HL-60/S4 (cell line): ENCODE measurements at regions not wholly inside any gene's neighbourhood (a gene's known extent, or its start where the extent isn't known, plus 50 kb on each side); places are given as distances from the start of the nearest gene placed in this dataset.
"Not testable (repeated sequence)": the region's sequence is repeated elsewhere in the genome, so short reads cannot be mapped to it uniquely, and the experiment has no call there.

ENCODE experiments used
- in situ Hi-C: fragments of 300-500 bp; cut with MboI; formaldehyde crosslinking; loops from 2 replicates; pipeline ENCODE4 v1.14.3; 2022; ENCODE audit warnings: low sequenced_read_pairs

DNA sequence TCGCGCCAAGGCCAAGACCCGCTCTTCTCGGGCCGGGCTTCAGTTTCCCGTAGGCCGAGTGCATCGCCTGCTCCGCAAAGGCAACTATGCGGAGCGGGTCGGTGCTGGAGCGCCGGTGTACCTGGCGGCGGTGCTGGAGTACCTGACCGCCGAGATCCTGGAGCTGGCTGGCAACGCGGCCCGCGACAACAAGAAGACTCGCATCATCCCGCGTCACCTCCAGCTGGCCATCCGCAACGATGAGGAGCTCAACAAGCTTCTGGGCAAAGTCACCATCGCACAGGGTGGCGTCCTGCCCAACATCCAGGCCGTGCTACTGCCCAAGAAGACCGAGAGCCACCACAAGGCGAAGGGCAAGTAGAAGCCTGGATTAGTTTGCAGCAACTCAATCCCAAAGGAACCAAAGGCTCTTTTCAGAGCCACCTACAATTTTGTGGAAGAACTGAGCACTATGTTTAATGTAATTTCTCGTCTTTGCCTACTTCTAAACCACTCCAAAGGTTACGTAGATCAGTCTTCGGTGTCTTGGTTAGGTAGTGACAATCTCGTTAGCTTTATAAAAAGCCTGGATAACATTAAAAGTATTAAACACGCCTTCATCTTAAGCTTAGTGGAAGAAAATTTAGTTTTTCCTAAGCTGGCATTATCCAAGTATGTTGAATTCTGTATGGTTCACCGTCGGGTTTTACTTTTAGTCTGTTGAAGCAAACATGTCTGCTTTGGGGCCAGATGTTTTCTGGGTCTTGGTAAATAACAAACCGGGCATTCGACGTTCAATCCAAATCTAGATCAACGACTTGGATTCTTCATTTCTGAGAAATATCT is 103.7 kb downstream of the OR2B2 start:
- in situ Hi-C loops: loop anchor here (5.0 kb wide), 1 partner anchor 84 kb away; a partner anchor contains a TSS

DNA sequence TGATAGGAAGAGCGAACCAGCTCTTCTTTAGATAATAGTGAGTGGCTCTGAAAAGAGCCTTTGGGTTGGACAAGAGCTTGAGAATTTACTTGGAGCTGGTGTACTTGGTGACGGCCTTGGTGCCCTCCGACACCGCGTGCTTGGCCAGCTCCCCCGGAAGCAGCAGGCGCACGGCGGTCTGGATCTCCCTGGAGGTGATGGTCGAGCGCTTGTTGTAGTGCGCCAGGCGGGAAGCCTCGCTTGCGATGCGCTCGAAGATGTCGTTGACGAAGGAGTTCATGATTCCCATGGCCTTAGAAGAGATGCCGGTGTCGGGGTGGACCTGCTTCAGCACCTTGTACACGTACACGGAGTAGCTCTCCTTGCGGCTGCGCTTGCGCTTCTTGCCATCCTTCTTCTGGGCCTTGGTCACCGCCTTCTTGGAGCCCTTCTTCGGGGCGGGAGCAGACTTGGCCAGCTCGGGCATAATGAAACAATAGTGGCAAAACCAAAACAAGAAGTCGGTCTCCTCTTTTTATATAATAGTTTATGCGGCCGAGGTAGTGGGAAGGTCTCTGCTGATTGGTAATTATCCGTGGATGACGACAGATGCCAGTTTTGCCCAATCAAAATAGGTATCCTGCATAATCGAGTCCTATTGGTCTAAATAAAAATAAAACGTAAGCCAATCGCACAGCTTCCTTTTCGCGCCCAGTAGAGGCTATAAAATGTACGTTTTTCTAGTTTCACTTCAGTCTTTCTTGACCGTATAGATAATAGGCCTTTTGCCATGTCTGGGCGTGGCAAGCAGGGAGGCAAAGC is 104.6 kb downstream of the OR2B2 start:
- in situ Hi-C loops: loop anchor here (5.0 kb wide), 1 partner anchor 85 kb away; a partner anchor contains a TSS

DNA sequence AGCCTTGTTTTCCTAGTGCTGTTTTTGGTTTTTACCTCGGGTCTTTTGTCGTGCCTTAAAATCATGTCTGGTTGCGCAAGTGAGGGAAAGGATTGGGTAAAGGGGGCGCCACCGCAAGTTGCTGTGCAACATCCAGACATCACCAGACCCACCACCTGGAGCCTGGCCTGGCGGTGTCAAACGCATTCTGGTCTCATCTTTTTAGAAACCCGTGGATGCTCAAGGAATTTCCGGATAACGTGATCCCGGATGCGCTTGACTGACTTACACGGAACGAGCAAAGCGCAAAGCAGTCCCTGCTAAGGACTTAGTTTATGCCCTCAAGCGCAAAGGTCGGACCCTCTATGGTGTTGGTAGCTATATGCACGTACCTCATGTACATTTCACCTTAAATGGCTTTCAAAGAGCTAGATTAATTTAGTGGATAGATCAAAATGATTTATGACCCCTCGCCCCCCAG is 105.2 kb downstream of the OR2B2 start:
- in situ Hi-C loops: loop anchor here (5.0 kb wide), 1 partner anchor 85 kb away; a partner anchor contains a TSS

GRCh38 chr6:27805347-27805746 is 106.8 kb downstream of the OR2B2 start:
- in situ Hi-C loops: loop anchor here (5.0 kb wide), 1 partner anchor 87 kb away; a partner anchor contains a TSS

- in situ Hi-C loops: loop anchor here (5.0 kb wide), 1 partner anchor 87 kb away; a partner anchor contains a TSS
Measured at GRCh38 chr6:27804851-27805250, 107.3 kb downstream of the OR2B2 start.

DNA sequence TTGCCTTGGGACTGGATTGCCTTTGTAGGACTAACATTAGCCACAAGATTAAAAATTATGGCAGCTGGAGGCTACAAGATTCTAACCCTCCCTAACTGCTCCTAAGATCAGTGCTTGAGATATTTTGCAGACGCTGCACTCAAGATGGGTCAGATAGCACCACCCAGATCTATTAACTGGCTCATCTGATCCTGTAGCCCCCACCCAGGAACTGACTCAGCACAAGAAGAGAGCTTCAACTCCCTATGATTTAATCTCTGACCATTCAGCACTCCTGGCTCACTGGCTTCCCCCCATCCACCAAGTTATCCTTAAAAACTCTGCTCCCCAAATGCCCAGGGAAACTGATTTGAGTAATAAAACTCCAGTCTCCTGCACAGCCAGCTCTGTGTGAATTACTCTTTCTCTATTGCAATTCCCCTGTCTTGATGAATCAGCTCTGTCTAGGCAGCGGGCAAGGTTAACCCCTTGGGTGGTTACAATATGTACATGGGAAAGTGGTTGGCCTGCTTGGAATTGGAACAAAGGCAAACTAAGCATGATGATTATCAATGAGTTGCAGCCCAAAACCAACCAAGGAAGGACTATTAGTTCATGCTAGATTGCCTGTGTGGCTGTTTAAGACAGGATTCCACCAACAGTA is 111.3 kb downstream of the OR2B2 start:
- in situ Hi-C loops: no loop called here

DNA sequence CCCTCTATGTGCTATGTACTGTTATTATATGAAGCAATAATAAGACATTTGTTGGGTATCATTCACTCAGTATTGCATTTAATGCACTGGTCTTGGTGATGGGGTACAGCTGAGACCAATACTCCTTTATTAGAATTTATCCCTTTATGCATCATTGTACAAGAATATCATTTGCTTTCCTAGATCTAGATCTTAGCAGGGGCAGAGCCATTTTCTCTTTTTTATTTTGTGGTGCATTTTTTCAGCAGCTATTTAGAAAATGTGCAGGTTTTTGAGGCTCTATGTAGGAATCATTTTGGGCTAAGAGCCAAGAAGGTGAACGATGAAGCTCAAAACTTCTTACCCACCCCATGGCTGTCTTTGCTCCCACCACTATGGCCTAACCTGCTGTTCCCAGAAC is 114.2 kb downstream of the OR2B2 start:
- in situ Hi-C loops: no loop called here

- in situ Hi-C loops: not testable (repeated sequence)
Measured at GRCh38 chr6:27796736-27797481, 115.3 kb downstream of the OR2B2 start.

GRCh38 chr6:27795697-27796494 is 116.3 kb downstream of the OR2B2 start:
- in situ Hi-C loops: no loop called here

DNA sequence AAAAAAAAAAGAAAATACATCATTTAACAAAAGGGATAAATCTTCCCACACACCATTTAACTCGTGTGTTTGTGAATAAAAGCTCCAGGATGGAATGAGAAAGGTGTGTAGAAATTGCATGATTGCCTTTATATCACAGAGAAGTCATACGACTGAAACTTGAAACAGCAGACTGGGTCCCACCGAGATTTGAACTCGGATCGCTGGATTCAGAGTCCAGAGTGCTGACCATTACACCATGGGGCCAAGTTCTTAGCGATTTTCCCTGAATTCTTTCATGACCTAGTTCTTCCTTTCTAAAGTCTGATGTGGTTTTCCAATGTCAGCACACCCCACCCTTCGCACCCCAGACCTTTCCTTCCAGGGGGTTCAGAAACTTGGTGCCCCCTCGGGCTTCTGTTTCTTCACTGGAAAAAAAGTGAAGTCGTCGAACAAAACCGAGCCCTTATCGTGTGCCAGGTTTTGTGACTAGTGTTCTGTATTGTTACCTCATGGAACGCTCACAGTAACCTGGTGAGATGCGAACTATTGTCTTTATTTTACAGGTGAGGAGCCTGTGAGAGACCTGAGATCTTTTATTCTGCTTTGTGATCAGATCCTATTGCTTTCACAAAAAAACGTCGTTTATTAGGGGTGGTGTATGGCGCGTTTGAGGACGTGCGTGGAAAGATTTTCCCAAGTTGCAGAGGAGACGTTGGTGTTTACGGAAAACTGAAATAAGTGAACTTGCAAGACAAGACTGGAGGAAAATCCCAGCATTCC is 120.8 kb downstream of the OR2B2 start:
- in situ Hi-C loops: no loop called here

DNA sequence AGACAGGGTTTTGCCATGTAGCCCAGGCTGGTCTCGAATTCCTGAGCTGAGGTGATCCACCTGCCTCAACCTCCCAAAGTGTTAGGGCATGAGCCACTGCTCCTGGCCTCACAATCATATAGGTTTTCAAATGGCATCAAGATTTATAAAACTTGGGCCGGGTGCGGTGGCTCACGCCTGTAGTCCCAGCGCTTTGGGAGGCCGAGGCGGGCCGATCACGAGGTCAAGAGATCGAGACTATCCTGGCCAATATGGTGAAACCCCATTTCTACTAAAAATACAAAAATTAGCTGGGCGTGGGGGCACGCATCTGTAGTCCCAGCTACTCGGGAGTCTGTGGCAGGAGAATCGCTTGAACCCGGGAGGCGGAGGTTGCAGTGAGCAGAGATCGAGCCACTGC is 123.8 kb downstream of the OR2B2 start:
- in situ Hi-C loops: not testable (repeated sequence)

DNA sequence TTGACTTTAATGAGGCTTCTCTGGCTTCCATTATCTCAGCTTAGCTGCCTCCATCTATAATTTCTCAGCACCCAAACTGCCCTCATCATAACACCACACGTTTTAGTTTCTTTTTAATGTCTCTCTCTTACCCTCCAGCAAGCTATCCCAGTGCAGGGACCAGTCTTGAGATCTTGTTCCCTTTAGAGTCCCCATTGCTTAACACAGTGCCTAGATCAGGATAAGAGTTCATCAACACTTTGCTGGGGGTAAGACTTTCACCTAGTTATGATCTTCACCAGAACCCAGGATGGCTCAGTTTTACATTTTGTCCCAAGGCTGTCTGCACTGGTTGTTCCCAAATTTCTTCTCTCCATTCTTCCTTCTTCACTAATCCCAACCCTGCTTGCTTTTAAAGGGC is 126.1 kb downstream of the OR2B2 start:
- in situ Hi-C loops: no loop called here

- in situ Hi-C loops: no loop called here
Measured at GRCh38 chr6:27785294-27785693, 126.9 kb downstream of the OR2B2 start.

GRCh38 chr6:27782748-27783147 is 129.4 kb downstream of the OR2B2 start:
- in situ Hi-C loops: no loop called here

DNA sequence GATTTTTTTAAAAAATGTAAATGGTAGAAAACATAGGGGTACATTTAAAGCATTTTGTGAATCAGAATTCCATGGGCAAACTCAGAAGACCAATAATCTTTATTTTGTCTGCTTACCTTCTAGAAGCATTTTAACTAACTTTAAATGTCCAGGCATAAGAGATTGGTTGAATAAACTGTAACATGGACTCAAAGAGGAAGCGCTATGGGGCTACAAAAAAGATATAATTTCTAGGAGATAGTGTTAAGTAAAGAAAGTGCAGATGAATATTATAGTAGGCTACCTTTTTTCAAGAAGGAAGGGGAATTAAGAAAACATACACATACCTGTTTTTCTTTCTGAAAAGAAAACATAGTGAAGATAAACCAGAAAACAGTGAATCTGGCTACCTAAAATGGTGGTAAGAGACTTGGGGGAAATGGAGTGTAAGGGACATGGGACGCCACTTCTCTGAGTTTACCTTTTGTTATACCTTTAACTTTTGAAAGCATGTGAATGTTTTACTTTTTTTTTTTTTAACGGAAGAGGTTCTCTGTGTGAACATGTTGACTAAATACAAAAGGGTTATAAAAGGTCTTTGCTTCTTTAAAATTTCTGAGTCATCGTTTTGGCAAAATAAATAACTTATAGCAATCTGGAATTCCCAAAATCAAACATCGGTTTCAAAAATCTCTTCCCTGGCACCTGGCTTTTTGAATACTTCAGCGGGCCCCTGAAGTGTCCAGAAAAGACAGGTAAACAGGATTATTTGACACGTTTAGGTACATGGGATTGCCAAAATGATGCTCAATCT is 133.4 kb downstream of the OR2B2 start:
- in situ Hi-C loops: no loop called here

- in situ Hi-C loops: no loop called here
Measured at GRCh38 chr6:27777614-27778355, 134.4 kb downstream of the OR2B2 start.

GRCh38 chr6:27777126-27777525 is 135.1 kb downstream of the OR2B2 start:
- in situ Hi-C loops: no loop called here
